CD14-positive monocyte (primary cell): ENCODE measurements at regions not wholly inside any gene's neighbourhood (a gene's known extent, or its start where the extent isn't known, plus 50 kb on each side); places are given as distances from the start of the nearest gene placed in this dataset.

Experiments
- DNase-seq, 3 donors: peaks; one replicate each; pipeline ENCODE4 v3.0.0-alpha.2; 2011 to 2022
- H2AFZ ChIP-seq: 2 replicates; pipeline ENCODE4 v1.6.0; 2012; ENCODE audit warnings: mild to moderate bottlenecking, low read depth, low read length, inconsistent platforms; ENCODE audit not compliant: insufficient read depth, poor library complexity, severe bottlenecking
- H3K27ac ChIP-seq, 2 donors: 1 replicate in 1 of 2; 2 replicates in 1 of 2; pipeline ENCODE4 v1.5.1; 2012 to 2013; ENCODE audit warnings: low read length in 2 of 2, control low read depth in 1 of 2, inconsistent platforms in 1 of 2, low read depth in 1 of 2, mild to moderate bottlenecking in 1 of 2
- H3K27me3 ChIP-seq, 2 donors: one replicate each; pipeline versions ENCODE4 v1.6.0 to v1.6.1; 2011 to 2013; ENCODE audit warnings: low read length in 2 of 2; ENCODE audit not compliant: control insufficient read depth in 2 of 2, insufficient read depth in 2 of 2
- H3K36me3 ChIP-seq, 2 donors: replicated peaks in 1 of 2; 1 replicate in 1 of 2; 2 replicates in 1 of 2; pipeline versions ENCODE4 v1.5.1 to v1.6.1; 2012 to 2013; ENCODE audit warnings: low read length in 2 of 2, control low read depth in 1 of 2, inconsistent platforms in 1 of 2, mild to moderate bottlenecking in 1 of 2; ENCODE audit not compliant: insufficient read depth in 2 of 2, control insufficient read depth in 1 of 2
- H3K4me1 ChIP-seq, 2 donors: 1 replicate in 1 of 2; 2 replicates in 1 of 2; pipeline versions ENCODE4 v1.5.1 to v1.6.1; 2012 to 2013; ENCODE audit warnings: low read length in 2 of 2, control low read depth in 1 of 2, inconsistent platforms in 1 of 2, mild to moderate bottlenecking in 1 of 2, moderate library complexity in 1 of 2; ENCODE audit not compliant: insufficient read depth in 2 of 2, control insufficient read depth in 1 of 2
- H3K4me2 ChIP-seq: replicated peaks from 2 replicates; pipeline ENCODE3; 2012; ENCODE audit warnings: low read length, moderate library complexity, mild to moderate bottlenecking; ENCODE audit not compliant: poor library complexity, severe bottlenecking; ENCODE audit errors: extremely low read depth
- H3K4me3 ChIP-seq, 3 experiments: fragments of 200-600 bp in 1 of 3; sonication (generic) in 1 of 3; replicated peaks in 1 of 3; 1 replicate in 2 of 3; 2 replicates in 1 of 3; pipeline ENCODE4 v1.5.1; 2011 to 2013; ENCODE audit warnings: low read length in 3 of 3, mild to moderate bottlenecking in 3 of 3, control low read depth in 2 of 3, low read depth in 2 of 3, inconsistent platforms in 1 of 3, moderate library complexity in 1 of 3
- H3K79me2 ChIP-seq: 2 replicates; pipeline ENCODE4 v1.6.0; 2012; ENCODE audit warnings: mild to moderate bottlenecking, control low read depth, inconsistent platforms, low read length, moderate library complexity; ENCODE audit not compliant: insufficient read depth
- H3K9ac ChIP-seq: 2 replicates; pipeline ENCODE4 v1.6.0; 2017; ENCODE audit warnings: low read length, mild to moderate bottlenecking; ENCODE audit not compliant: insufficient read depth, poor library complexity, severe bottlenecking
- H3K9me3 ChIP-seq, 2 donors: replicated peaks in 1 of 2; 1 replicate in 1 of 2; 2 replicates in 1 of 2; pipeline versions ENCODE4 v1.5.1 to v1.6.1; 2012 to 2013; ENCODE audit warnings: low read length in 2 of 2, control low read depth in 1 of 2; ENCODE audit not compliant: control insufficient read depth in 1 of 2, insufficient read depth in 1 of 2
- H4K20me1 ChIP-seq: 2 replicates; pipeline ENCODE4 v1.6.0; 2012; ENCODE audit warnings: mild to moderate bottlenecking, low read length, control low read depth, moderate library complexity; ENCODE audit not compliant: insufficient read depth
- H3K27ac Mint-ChIP-seq, 7 donors: one replicate each; pipeline ENCODE4 v1.8.0; 2020; ENCODE audit warnings: mild to moderate bottlenecking in 7 of 7, mixed read lengths in 7 of 7, moderate library complexity in 6 of 7, inconsistent platforms in 2 of 7
- H3K27me3 Mint-ChIP-seq, 3 donors: one replicate each; pipeline ENCODE4 v1.8.0; 2021 to 2022; ENCODE audit warnings: low read depth in 3 of 3, mild to moderate bottlenecking in 3 of 3, mixed read lengths in 3 of 3, moderate library complexity in 3 of 3, inconsistent platforms in 1 of 3
- H3K36me3 Mint-ChIP-seq, 2 donors: one replicate each; pipeline ENCODE4 v1.8.0; 2020; ENCODE audit warnings: mixed read lengths in 2 of 2, inconsistent platforms in 1 of 2, mild to moderate bottlenecking in 1 of 2
- H3K4me1 Mint-ChIP-seq: one replicate; pipeline ENCODE4 v1.8.0; 2020; ENCODE audit warnings: mild to moderate bottlenecking, mixed read lengths
- H3K4me3 Mint-ChIP-seq, 2 donors: one replicate each; pipeline ENCODE4 v1.8.0; 2020; ENCODE audit warnings: mild to moderate bottlenecking in 2 of 2, mixed read lengths in 2 of 2, moderate library complexity in 1 of 2
- H3K9me3 Mint-ChIP-seq, 7 donors: one replicate each; pipeline ENCODE4 v1.8.0; 2020 to 2022; ENCODE audit warnings: mixed read lengths in 7 of 7, mild to moderate bottlenecking in 6 of 7, moderate library complexity in 6 of 7, inconsistent platforms in 2 of 7
- CTCF ChIP-seq: fragments of 200-600 bp; IDR thresholded peaks from one replicate; pipeline ENCODE4 v1.8.0; 2022; ENCODE audit warnings: antibody characterized with exemption, mild to moderate bottlenecking
- WGBS: methylation state at CpG from one replicate; pipeline ENCODE4 v1.1.5; 2013; ENCODE audit warnings: missing lambda C conversion rate; ENCODE audit not compliant: insufficient coverage; 5-methylcytosine and 5-hydroxymethylcytosine counted together
- intact Hi-C, 2 donors: fragments of 100-400 bp; cut with micrococcal nuclease; formaldehyde crosslinking; loops; one replicate each; pipeline versions ENCODE4 v1.15.0 to v1.15.1; 2023

- no peaks in the 10 kb centered on the region for H3K4me1 Mint-ChIP-seq
- peaks cover 7 to 18% of the 10 kb centered on the region in 2 donors for H3K9me3 ChIP-seq
- H4K20me1 ChIP-seq = no peaks in the 10 kb centered on the region
- no peaks in the 10 kb centered on the region for H3K79me2 ChIP-seq
- no peak overlapping the region for H3K9ac ChIP-seq
- H3K4me3 ChIP-seq = no peak overlapping the region
- peaks cover 7 to 42% (median 16%) of the 10 kb centered on the region in 7 donors for H3K9me3 Mint-ChIP-seq
- intact Hi-C loops = no loop called here
- no peak overlapping the region for H3K27ac Mint-ChIP-seq
- DNase-seq = no peak
- H3K36me3 Mint-ChIP-seq = no peaks in the 10 kb centered on the region
- H3K4me1 ChIP-seq = no peaks in the 10 kb centered on the region
- H3K27ac ChIP-seq = no peak overlapping the region
- H3K27me3 ChIP-seq = no peaks in the 10 kb centered on the region
- H3K4me3 Mint-ChIP-seq = no peak overlapping the region
- 88% methylated on average over 1 of the region's 1 CpG for WGBS
- H3K36me3 ChIP-seq = no peaks in the 10 kb centered on the region
- no peak overlapping the region for H3K4me2 ChIP-seq
- no peak for TF ChIP-seq CTCF
- peaks cover 3 to 6% (median 4%) of the 10 kb centered on the region in 3 donors for H3K27me3 Mint-ChIP-seq
- no peak overlapping the region for H2AFZ ChIP-seq
Observed at GRCh38 chr16:87149051-87149450, 168.1 kb downstream of the C16orf95 start.

GRCh38 chr16:87150262-87150661, 166.9 kb downstream of the C16orf95 start:
- no peaks in the 10 kb centered on the region for H3K36me3 Mint-ChIP-seq

More at GRCh38 chr16:87150262-87150661, 166.9 kb downstream of the C16orf95 start:
- 83% methylated on average over 11 of the region's 13 CpGs for WGBS
- H3K27me3 ChIP-seq = no peaks in the 10 kb centered on the region
- H3K4me1 ChIP-seq = no peaks in the 10 kb centered on the region
- no peak overlapping the region for H3K4me3 ChIP-seq
- H3K36me3 ChIP-seq = no peaks in the 10 kb centered on the region
- Mint-ChIP-seq H3K9me3 (peaks cover 7 to 45% (median 19%) of the 10 kb centered on the region in 7 donors), H3K4me3 (no peak overlapping the region), H3K27ac (no peak overlapping the region), H3K4me1 (no peaks in the 10 kb centered on the region), H3K27me3 (peaks cover 4 to 6% (median 6%) of the 10 kb centered on the region in 3 donors)
- DNase-seq = no peak
- peaks cover 7 to 18% of the 10 kb centered on the region in 2 donors for H3K9me3 ChIP-seq
- no peaks in the 10 kb centered on the region for H3K79me2 ChIP-seq
- intact Hi-C loops = no loop called here
- H3K9ac ChIP-seq = no peak overlapping the region
- no peak overlapping the region for H3K4me2 ChIP-seq
- H3K27ac ChIP-seq = no peak overlapping the region
- no peak overlapping the region for H2AFZ ChIP-seq
- no peaks in the 10 kb centered on the region for H4K20me1 ChIP-seq
- TF ChIP-seq CTCF = no peak
